Choroid plexus epithelial cell (primary cell): ENCODE measurements at regions not wholly inside any gene's neighbourhood (a gene's known extent, or its start where the extent isn't known, plus 50 kb on each side); places are given as distances from the start of the nearest gene placed in this dataset.

Experiments used
- DNase-seq: peaks from one replicate; pipeline ENCODE4 v3.0.0-alpha.2; 2010; ENCODE audit warnings: low read depth
- H3K4me3 ChIP-seq: 2 replicates; pipeline ENCODE4 v1.5.1; 2011; ENCODE audit warnings: low read depth, mild to moderate bottlenecking, control low read depth, low read length, moderate library complexity
- TF ChIP-seq, protein P1 (sequence below): conservative IDR thresholded peaks from 2 replicates; pipeline ENCODE4 v1.5.1; 2011; ENCODE audit warnings: low read depth, mild to moderate bottlenecking, control low read depth, inconsistent platforms, low read length, moderate library complexity

DNA sequence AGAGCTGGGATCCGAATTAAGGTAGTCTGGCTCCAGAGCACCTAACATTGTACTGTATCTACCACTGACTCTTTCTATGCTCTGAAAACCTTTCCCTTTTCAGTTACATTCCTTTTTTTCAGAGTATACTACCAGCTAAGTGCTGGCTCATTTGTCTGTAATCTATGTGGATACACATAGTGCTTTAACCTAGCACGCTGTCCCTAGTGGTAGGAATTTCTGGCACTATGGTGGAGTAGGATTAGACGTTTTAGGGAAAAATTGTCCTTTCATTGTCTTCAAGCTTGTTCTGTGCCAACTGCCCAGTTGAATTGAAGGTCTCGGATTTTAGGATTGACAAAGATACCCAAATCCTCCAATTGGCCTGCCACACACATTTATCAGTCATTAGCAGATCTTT lies 259.1 kb upstream of the FERMT1 start:
- DNase-seq: peak; percentile 66
- H3K4me3 ChIP-seq: no peak overlapping the region
- TF ChIP-seq, protein P1, sequence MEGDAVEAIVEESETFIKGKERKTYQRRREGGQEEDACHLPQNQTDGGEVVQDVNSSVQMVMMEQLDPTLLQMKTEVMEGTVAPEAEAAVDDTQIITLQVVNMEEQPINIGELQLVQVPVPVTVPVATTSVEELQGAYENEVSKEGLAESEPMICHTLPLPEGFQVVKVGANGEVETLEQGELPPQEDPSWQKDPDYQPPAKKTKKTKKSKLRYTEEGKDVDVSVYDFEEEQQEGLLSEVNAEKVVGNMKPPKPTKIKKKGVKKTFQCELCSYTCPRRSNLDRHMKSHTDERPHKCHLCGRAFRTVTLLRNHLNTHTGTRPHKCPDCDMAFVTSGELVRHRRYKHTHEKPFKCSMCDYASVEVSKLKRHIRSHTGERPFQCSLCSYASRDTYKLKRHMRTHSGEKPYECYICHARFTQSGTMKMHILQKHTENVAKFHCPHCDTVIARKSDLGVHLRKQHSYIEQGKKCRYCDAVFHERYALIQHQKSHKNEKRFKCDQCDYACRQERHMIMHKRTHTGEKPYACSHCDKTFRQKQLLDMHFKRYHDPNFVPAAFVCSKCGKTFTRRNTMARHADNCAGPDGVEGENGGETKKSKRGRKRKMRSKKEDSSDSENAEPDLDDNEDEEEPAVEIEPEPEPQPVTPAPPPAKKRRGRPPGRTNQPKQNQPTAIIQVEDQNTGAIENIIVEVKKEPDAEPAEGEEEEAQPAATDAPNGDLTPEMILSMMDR: peak; percentile 71

DNA sequence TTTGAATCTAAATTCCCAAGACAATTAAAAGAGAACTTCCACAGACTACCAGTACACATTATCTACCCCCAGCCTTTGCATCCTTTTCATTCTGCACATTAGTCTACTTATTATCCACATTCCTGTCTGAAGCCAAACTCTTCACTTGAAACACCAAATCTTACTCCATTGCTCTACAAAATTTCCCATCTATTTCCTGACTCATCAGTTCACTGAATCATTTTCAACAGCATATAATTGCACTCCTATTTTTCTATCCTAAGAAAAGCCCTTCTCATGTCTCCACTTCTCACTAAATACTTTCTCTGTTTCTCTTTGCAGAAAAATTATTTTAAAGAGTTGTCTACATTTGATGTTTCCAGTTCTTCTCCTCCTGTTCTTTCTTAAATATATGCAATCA lies 239.4 kb upstream of the FERMT1 start:
- H3K4me3 ChIP-seq: no peak overlapping the region
- DNase-seq: no peak
- TF ChIP-seq, protein P1: no peak

DNA sequence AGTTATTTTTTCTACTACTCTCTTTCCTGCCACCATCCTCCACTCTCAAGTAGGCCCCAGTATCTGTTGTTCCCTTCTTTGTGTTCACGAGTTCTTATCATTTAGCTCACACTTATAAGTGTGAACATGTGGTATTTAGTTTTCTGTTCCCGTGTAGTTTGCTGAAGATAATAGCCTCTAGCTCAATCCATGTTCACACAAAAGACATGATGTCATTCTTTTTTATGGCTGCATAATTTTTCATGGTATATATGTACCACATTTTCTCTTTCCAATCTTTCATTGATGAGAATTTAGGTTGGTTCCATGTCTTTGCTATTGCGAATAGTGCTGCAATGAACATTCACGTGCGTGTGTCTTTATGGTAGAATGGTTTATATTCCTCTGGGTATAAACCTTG lies 237.9 kb upstream of the FERMT1 start:
- DNase-seq: no peak
- TF ChIP-seq, protein P1: no peak
- no peak overlapping the region for H3K4me3 ChIP-seq

DNA sequence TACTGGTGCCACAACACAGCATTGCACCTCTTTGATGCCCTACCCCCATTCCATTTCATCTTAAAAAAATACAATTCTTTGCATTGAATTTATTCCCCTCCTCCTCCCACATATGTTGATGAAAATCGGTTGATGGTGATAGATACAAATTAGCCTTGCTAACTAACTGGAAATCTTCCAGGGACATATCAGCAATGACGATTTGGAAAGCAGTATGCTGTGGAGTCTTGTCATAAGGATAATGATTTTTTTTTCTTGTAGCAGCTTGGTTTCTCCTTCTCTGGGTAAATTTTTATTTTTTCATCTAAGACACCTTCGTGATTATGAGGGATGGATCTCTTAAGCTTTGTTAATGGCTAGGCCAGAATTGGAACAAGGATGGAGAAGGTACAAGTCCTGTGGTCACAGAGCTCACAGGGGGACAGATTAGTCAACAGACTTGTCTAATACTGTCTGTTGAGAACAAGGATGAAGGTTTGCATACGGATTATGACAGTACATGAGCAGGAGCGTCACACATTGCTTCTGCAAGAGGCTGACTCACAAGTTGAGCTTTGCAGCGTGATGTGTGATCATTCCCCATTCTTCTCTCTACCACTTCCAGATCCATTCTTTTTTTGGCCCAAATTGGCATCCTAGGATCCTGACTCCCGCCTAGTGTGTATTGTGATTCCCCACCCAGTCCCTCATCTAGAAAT lies 233.1 kb upstream of the FERMT1 start:
- no peak overlapping the region for H3K4me3 ChIP-seq
- TF ChIP-seq, protein P1: no peak
- DNase-seq: peak; percentile 7

DNA sequence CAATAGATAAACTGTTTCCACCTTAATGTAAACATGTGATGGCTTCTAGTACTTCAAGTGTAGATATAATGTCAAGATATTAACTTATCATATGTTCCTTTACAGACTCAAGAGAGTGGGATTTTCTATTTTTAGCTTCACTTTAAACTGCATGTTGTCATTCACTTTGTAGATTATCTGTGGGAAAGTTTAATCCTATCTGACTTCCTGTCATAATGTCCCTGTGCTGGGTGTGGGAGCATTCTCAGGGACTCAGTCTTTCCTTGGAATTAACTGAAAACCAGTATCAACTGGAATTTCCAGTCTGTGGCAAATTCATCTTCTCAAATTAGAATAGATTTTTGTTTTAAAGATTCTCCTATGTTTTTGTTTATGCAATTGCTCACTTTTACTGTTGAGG lies 226.1 kb upstream of the FERMT1 start:
- TF ChIP-seq, protein P1: no peak
- DNase-seq: no peak
- H3K4me3 ChIP-seq: no peak overlapping the region

DNA sequence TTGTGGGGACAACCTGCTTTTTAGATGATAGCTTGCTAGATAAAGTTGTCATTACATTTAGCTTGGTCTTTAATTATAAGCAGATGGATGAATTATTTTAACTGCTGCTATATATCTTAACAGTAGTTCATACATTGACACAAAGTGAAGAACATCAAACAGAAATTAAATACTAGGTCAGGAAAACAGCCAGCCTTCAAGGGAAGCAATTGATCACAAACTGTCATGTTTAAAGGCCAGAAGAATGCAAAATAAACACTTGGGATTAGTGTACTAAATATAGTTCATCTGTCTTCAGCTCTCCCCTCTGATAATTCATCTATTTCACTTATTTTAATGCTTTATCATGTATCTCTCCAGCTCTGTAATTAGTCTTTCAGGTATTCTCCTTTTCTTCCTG lies 225.1 kb upstream of the FERMT1 start:
- TF ChIP-seq, protein P1: no peak
- H3K4me3 ChIP-seq: no peak overlapping the region
- DNase-seq: no peak

DNA sequence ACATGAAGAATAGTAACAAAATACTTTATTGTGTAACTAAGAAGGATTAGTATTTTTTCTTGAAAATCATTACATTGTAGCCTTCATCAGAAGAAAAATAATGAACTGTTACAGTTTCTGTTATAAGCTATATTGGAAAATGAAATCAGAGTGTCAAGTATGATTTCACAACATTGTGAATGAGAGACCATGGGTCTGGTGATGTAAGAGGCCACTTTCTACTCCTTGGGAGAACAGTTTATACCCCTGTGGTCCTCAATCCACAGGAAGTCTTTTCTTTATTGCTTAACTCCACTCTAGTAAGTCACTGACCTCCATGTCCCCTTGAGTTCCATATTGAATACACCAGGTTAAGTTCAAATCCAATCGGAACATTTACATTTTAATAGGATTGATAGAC lies 218.7 kb upstream of the FERMT1 start:
- H3K4me3 ChIP-seq: no peak overlapping the region
- TF ChIP-seq, protein P1: no peak
- DNase-seq: peak; percentile 26
